GM21825 (cell line): ENCODE measurements at regions not wholly inside any gene's neighbourhood (a gene's known extent, or its start where the extent isn't known, plus 50 kb on each side); places are given as distances from the start of the nearest gene placed in this dataset.

Experiments used
- ATAC-seq: cut with Tn5 transposase; IDR thresholded peaks from one replicate; pipeline ENCODE4 v1.9.1; 2021; ENCODE audit warnings: mild to moderate bottlenecking, moderate library complexity; ENCODE audit not compliant: unreplicated experiment

GRCh38 chr13:38519229-38519911, 167.5 kb upstream of the FREM2 start:
- ATAC-seq = no peak

- no peak for ATAC-seq
Measured at GRCh38 chr13:38520041-38520440, 166.8 kb upstream of the FREM2 start.

GRCh38 chr13:38527140-38527539, 159.7 kb upstream of the FREM2 start:
- no peak for ATAC-seq

- no peak for ATAC-seq
Measured at GRCh38 chr13:38528986-38529385, 157.9 kb upstream of the FREM2 start.

- ATAC-seq = no peak
Measured at GRCh38 chr13:38530492-38530891, 156.4 kb upstream of the FREM2 start.

- no peak for ATAC-seq
Measured at GRCh38 chr13:38535261-38535660, 151.6 kb upstream of the FREM2 start.

- no peak for ATAC-seq
Measured at GRCh38 chr13:38537051-38537450, 149.8 kb upstream of the FREM2 start.

GRCh38 chr13:38538422-38538821, 148.5 kb upstream of the FREM2 start:
- ATAC-seq = no peak

- ATAC-seq = no peak
Measured at GRCh38 chr13:38539632-38540031, 147.2 kb upstream of the FREM2 start.

- no peak for ATAC-seq
Measured at GRCh38 chr13:38542601-38543000, 144.3 kb upstream of the FREM2 start.

GRCh38 chr13:38543561-38543960, 143.3 kb upstream of the FREM2 start:
- no peak for ATAC-seq

- ATAC-seq = no peak
Measured at GRCh38 chr13:38563739-38564138, 123.1 kb upstream of the FREM2 start.

GRCh38 chr13:38564256-38565150, 122.4 kb upstream of the FREM2 start:
- no peak for ATAC-seq

GRCh38 chr13:38566023-38566422, 120.9 kb upstream of the FREM2 start:
- ATAC-seq = no peak

- no peak for ATAC-seq
Measured at GRCh38 chr13:38566519-38566918, 120.4 kb upstream of the FREM2 start.

- no peak for ATAC-seq
Measured at GRCh38 chr13:38570706-38571105, 116.2 kb upstream of the FREM2 start.

GRCh38 chr13:38575427-38575826, 111.5 kb upstream of the FREM2 start:
- ATAC-seq = no peak

- ATAC-seq = no peak
Measured at GRCh38 chr13:38577048-38577447, 109.8 kb upstream of the FREM2 start.

- ATAC-seq = no peak
Measured at GRCh38 chr13:38582133-38582532, 104.7 kb upstream of the FREM2 start.

GRCh38 chr13:38590230-38590629, 96.6 kb upstream of the FREM2 start:
- no peak for ATAC-seq

- ATAC-seq = no peak
Measured at GRCh38 chr13:38590796-38591507, 95.9 kb upstream of the FREM2 start.

- no peak for ATAC-seq
Measured at GRCh38 chr13:38602266-38602665, 84.6 kb upstream of the FREM2 start.
